Fibroblast of villous mesenchyme (primary cell): ENCODE measurements at regions not wholly inside any gene's neighbourhood (a gene's known extent, or its start where the extent isn't known, plus 50 kb on each side); places are given as distances from the start of the nearest gene placed in this dataset.
"Not testable (repeated sequence)": the region's sequence is repeated elsewhere in the genome, so short reads cannot be mapped to it uniquely, and the experiment has no call there.

Source experiments
- DNase-seq: peaks from one replicate; pipeline ENCODE4 v3.0.0-alpha.2; 2010; ENCODE audit warnings: low read depth
- H3K4me3 ChIP-seq: 2 replicates; pipeline ENCODE4 v1.5.1; 2011; ENCODE audit warnings: low read depth, mild to moderate bottlenecking, low read length
- CTCF ChIP-seq: IDR thresholded peaks from 2 replicates; pipeline ENCODE4 v1.5.1; 2012; ENCODE audit warnings: low read depth, mild to moderate bottlenecking, low read length; ENCODE audit not compliant: insufficient read depth

GRCh38 chr17:22268912-22269220, 576.5 kb downstream of the KCNJ18 start:
- no peak overlapping the region for H3K4me3 ChIP-seq
- TF ChIP-seq CTCF: no peak
- no peak for DNase-seq

- H3K4me3 ChIP-seq: no peak overlapping the region
- no peak for DNase-seq
- no peak for TF ChIP-seq CTCF
Observed at GRCh38 chr17:22270381-22270780, 578.1 kb downstream of the KCNJ18 start.

- not testable (repeated sequence) for DNase-seq, H3K4me3 ChIP-seq
Observed at GRCh38 chr17:22270809-22271208, 578.5 kb downstream of the KCNJ18 start.

- H3K4me3 ChIP-seq: no peak overlapping the region
- no peak for TF ChIP-seq CTCF
- no peak for DNase-seq
Observed at GRCh38 chr17:22272363-22273146, 580.2 kb downstream of the KCNJ18 start.

- no peak for DNase-seq
- no peak for TF ChIP-seq CTCF
- H3K4me3 ChIP-seq: no peak overlapping the region
Observed at GRCh38 chr17:22273308-22273707, 581.0 kb downstream of the KCNJ18 start.

GRCh38 chr17:22277595-22277994, 585.3 kb downstream of the KCNJ18 start:
- DNase-seq: no peak
- no peak overlapping the region for H3K4me3 ChIP-seq
- no peak for TF ChIP-seq CTCF

- no peak overlapping the region for H3K4me3 ChIP-seq
- DNase-seq: no peak
- TF ChIP-seq CTCF: no peak
Observed at GRCh38 chr17:22278302-22279275, 586.3 kb downstream of the KCNJ18 start.
